ENCODE measurements at regions not wholly inside any gene's neighbourhood (a gene's known extent, or its start where the extent isn't known, plus 50 kb on each side); places are given as distances from the start of the nearest gene placed in this dataset.

DNA sequence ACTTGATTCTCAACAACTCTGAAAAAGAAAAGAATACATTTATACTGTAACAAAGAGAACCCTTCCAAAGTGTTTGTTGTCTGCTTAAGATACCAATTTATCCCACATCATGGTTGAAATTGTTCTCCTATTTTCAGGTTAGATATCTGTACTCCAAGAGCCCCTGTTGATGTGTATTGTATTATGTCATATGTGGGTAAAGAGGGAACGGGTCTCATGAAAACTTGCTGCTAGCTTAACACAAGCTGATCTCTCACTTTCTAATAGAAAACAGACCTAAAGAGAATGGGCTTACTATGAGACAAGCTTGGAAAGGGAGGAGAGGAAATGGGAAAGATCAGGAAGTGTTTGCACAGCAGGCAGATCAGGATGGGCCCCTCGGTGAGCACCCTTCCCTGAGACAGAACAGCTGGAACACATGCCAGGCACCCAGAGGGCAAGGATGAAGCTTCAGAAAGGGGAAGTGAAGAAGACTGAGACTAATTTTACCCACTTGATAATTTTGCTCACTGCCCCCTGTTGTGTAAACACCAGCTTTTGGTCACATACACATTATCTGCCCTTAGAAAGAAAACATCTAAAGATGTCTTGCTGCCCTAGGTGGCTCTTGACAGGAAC, 747.9 kb upstream of the CCDC54 start:
- TF ChIP-seq, protein P1, sequence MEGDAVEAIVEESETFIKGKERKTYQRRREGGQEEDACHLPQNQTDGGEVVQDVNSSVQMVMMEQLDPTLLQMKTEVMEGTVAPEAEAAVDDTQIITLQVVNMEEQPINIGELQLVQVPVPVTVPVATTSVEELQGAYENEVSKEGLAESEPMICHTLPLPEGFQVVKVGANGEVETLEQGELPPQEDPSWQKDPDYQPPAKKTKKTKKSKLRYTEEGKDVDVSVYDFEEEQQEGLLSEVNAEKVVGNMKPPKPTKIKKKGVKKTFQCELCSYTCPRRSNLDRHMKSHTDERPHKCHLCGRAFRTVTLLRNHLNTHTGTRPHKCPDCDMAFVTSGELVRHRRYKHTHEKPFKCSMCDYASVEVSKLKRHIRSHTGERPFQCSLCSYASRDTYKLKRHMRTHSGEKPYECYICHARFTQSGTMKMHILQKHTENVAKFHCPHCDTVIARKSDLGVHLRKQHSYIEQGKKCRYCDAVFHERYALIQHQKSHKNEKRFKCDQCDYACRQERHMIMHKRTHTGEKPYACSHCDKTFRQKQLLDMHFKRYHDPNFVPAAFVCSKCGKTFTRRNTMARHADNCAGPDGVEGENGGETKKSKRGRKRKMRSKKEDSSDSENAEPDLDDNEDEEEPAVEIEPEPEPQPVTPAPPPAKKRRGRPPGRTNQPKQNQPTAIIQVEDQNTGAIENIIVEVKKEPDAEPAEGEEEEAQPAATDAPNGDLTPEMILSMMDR (IDR thresholded peaks at IDR 0.05; ENCODE audit: low read depth, low read length) = no peak

DNA sequence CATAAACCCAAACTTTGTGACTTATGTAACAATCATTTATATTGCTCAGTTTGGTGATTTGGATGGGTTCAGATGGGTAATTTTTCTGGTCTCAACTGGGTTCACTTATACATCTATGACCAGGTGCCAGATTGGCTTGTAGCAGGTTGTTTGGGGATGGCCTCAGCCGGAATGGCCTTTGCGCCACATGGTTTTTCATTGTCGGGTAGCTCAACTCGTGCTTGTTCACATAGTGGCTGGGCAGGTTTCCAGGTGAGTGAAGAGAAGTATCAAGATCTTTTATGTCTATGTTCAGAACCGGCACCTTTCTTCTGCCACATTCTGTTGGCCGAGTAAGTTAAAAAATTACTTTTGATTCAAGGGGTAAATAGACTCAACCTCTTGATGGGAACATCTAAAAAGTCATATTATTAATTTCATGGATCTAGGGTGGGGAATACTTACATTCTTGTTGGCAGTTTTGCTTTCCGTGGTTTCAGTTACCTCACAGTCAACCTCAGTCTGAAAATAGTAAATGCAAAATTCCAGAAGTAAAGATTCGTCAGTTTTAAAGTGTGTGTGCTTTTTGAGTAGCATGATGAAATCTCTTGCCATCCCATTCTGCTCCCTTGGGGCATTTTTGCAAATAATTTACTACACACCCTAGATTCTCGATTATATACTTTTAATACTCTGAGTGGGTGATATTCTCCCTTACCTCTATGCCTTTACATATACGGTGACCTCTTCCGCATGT, 745.7 kb upstream of the CCDC54 start:
- TF ChIP-seq, protein P1 (IDR thresholded peaks at IDR 0.05; ENCODE audit: low read depth, low read length) = no peak
- H3K4me3 ChIP-seq (ENCODE audit: low read depth, low read length) = no peak overlapping the region

More for the DNA sequence above, 747.9 kb upstream of the CCDC54 start:
- no peak overlapping the region for H3K4me3 ChIP-seq (ENCODE audit: low read depth, low read length)

DNA sequence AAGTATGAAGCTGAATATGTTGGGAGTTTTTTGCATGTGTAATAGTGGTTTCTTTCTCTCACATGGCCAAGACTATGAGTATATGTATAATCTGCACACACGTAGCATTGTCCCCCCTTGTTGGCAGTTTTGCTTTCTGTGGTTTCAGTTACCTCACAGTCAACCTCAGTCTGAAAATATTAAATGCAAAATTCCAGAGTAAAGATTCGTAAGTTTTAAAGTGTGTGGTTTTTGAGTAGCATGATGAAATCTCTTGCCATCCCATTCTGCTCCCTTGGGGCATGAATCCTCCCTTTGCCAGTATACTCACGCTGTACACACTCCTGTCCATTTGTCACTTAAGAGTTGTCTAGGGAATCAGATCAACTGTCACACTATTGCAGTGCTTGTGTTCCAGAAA, 742.0 kb upstream of the CCDC54 start:
- no peak overlapping the region for H3K4me3 ChIP-seq (ENCODE audit: low read depth, low read length)
- TF ChIP-seq, protein P1 (IDR thresholded peaks at IDR 0.05; ENCODE audit: low read depth, low read length) = no peak

DNA sequence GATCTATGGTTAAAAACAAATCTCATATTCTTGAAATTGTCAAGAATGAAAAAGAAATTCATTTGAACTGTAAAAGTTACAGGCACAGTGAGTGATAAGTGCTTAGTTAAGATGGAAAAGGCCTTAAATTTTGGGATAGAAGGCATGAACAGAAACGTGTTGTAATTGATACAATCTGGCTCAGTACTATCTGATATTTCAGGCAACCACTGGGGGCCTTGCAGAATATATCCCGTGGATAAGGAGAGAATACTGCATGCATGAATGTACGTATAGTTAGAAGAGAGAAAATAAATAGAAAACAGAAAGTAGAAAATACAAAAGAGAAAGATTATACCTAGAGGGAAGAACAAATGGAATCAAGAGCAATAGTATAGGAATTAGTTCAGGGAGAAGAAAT, 741.4 kb upstream of the CCDC54 start:
- TF ChIP-seq, protein P1 (IDR thresholded peaks at IDR 0.05; ENCODE audit: low read depth, low read length) = no peak
- no peak overlapping the region for H3K4me3 ChIP-seq (ENCODE audit: low read depth, low read length)

DNA sequence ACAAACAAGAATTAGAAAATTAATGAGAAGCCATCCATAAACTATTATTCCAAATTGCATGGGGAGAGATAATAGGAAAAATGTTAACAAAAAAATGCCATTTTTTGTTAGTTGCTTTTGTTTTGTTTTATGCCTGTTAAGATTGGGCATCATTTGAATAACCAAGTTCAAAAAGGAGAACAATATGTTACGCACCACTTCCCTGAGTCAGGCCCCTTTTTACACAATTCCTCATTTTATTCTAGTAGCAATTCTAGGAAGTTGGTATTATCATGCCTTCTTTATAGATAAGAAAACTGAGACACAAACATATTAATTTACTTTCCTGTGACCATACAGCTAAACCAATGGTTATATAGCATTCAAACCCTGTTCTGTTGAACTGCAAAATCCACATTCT, 736.9 kb upstream of the CCDC54 start:
- TF ChIP-seq, protein P1 (IDR thresholded peaks at IDR 0.05; ENCODE audit: low read depth, low read length) = no peak
- H3K4me3 ChIP-seq (ENCODE audit: low read depth, low read length) = no peak overlapping the region

DNA sequence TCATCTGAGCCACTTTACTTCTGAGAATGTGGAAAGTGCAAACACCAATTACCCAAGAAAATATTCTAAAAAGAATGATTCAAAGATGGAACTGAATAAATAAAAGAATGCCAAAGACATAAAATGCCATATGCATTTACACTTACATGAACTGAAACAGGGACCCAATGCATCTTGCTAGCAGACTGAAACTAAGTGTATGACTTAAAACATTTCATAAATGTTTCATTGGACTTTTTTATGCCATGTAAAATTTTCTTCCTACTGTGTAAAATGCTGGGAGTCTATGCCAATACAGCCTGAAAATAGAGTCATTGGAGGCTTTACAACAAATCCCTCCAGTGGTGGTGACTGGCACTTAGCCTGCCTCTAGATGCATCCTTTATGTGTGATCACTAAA, 735.1 kb upstream of the CCDC54 start:
- TF ChIP-seq, protein P1 (IDR thresholded peaks at IDR 0.05; ENCODE audit: low read depth, low read length) = no peak
- H3K4me3 ChIP-seq (ENCODE audit: low read depth, low read length) = no peak overlapping the region

DNA sequence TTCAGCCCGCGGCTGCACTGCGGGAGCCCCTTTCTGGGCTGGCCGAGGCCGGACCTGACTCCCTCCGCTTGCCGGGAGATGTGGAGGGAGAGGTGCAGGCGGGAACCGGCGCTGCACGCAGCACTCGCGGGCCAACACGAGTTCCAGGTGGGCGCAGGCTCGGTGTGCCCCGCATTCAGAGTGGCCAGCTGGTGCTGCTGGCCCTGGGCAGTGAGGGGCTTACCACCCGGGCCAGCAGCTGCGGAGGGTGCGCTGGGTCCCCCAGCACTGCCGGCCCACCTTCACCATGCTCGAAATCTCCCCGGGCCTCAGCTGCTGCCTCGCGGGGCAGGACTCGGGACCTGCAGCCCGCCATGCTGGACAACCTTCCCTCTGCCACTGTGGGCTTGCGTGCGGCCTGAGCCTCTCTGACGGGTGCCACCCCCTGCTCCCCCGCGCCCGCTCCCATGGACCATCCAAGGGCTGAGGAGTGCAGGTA, 733.5 kb upstream of the CCDC54 start:
- H3K4me3 ChIP-seq (ENCODE audit: low read depth, low read length) = no peak overlapping the region
- TF ChIP-seq, protein P1 (IDR thresholded peaks at IDR 0.05; ENCODE audit: low read depth, low read length) = no peak

All from WI38 (cell line).